ENCODE measurements at regions not wholly inside any gene's neighbourhood (a gene's known extent, or its start where the extent isn't known, plus 50 kb on each side); places are given as distances from the start of the nearest gene placed in this dataset.

- Histone ChIP-seq H3F3A (replicated peaks; ENCODE audit: insufficient read depth) (peaks cover 3% of the 10 kb centered on the region), H3K4me2 (no peak overlapping the region), H3K9me2 (no peaks in the 10 kb centered on the region; the same call in 1 of the 2 replicates), H3K9me3 (no peaks in the 10 kb centered on the region), H3K4me3 (ENCODE audit: low read depth in 2 of 2, low read length in 1 of 2) (no peak overlapping the region), H3K27ac (ENCODE audit: low read depth in 2 of 2, low read length in 1 of 2) (no peak overlapping the region), H3K36me3 (replicated peaks in 1 of 2; ENCODE audit: control insufficient read depth in 1 of 2, insufficient read depth in 2 of 2, low read length in 1 of 2) (no peaks in the 10 kb centered on the region), H2AFZ (ENCODE audit: low read depth) (no peak overlapping the region), H3K27me3 (ENCODE audit: insufficient read depth) (no peaks in the 10 kb centered on the region), H3K9ac (no peak overlapping the region), H3K79me2 (ENCODE audit: insufficient read depth) (no peaks in the 10 kb centered on the region), H4K20me1 (ENCODE audit: insufficient read depth) (no peaks in the 10 kb centered on the region), H3K4me1 (ENCODE audit: control insufficient read depth in 1 of 2, insufficient read depth in 2 of 2, low read depth in 1 of 2, low read length in 1 of 2) (peaks cover 0 to 4% of the 10 kb centered on the region in 2 experiments; a peak in 2 of 4 replicates)
- no peak for DNase-seq
- TF ChIP-seq POLR2AphosphoS5 (IDR thresholded peaks at IDR 0.05; ENCODE audit: low read depth, low read length) = no peak
- no peak for TF ChIP-seq RCOR1 (IDR thresholded peaks at IDR 0.05; ENCODE audit: low read length)
- TF ChIP-seq FOXM1 (IDR thresholded peaks at IDR 0.05; ENCODE audit: low read depth) = no peak
- no peak for TF ChIP-seq FOXJ3 (CRISPR knock-in tag; IDR thresholded peaks at IDR 0.05)
- no peak for TF ChIP-seq JUND (IDR thresholded peaks at IDR 0.05)
- no peak for TF ChIP-seq GABPA (IDR thresholded peaks at IDR 0.05; ENCODE audit: low read depth)
- no peak for TF ChIP-seq ZBTB33 (IDR thresholded peaks at IDR 0.05; ENCODE audit: borderline replicate concordance, low read depth)
- no peak for TF ChIP-seq GATA2 (CRISPR knock-in tag; IDR thresholded peaks at IDR 0.05)
- TF ChIP-seq NRF1 (IDR thresholded peaks at IDR 0.05; ENCODE audit: low read depth, low read length) = no peak
- TF ChIP-seq, protein P1, sequence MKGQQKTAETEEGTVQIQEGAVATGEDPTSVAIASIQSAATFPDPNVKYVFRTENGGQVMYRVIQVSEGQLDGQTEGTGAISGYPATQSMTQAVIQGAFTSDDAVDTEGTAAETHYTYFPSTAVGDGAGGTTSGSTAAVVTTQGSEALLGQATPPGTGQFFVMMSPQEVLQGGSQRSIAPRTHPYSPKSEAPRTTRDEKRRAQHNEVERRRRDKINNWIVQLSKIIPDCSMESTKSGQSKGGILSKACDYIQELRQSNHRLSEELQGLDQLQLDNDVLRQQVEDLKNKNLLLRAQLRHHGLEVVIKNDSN (IDR thresholded peaks at IDR 0.05; ENCODE audit: borderline replicate concordance, low read depth) = no peak
- TF ChIP-seq USF2 (IDR thresholded peaks at IDR 0.05; ENCODE audit: borderline replicate concordance, low read depth, low read length) = no peak
- no peak for TF ChIP-seq RAD21 (IDR thresholded peaks at IDR 0.05; ENCODE audit: low read length)
- TF ChIP-seq EZH2phosphoT487 (IDR thresholded peaks at IDR 0.05; ENCODE audit: borderline replicate concordance, low read depth) = no peak
- TF ChIP-seq REST (IDR thresholded peaks at IDR 0.05; ENCODE audit: low read depth, low read length) = no peak
- no peak for TF ChIP-seq EP300 (IDR thresholded peaks at IDR 0.05; ENCODE audit: borderline replicate concordance in 1 of 2, low read depth in 1 of 2, low read length in 1 of 2)
- TF ChIP-seq, protein P2, sequence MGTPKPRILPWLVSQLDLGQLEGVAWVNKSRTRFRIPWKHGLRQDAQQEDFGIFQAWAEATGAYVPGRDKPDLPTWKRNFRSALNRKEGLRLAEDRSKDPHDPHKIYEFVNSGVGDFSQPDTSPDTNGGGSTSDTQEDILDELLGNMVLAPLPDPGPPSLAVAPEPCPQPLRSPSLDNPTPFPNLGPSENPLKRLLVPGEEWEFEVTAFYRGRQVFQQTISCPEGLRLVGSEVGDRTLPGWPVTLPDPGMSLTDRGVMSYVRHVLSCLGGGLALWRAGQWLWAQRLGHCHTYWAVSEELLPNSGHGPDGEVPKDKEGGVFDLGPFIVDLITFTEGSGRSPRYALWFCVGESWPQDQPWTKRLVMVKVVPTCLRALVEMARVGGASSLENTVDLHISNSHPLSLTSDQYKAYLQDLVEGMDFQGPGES (IDR thresholded peaks at IDR 0.05; ENCODE audit: low read depth, low read length) = no peak
- no peak for TF ChIP-seq ELF1 (IDR thresholded peaks at IDR 0.05)
- TF ChIP-seq MEF2A (IDR thresholded peaks at IDR 0.05; ENCODE audit: borderline replicate concordance, low read depth) = no peak
- TF ChIP-seq TAF1 (IDR thresholded peaks at IDR 0.05; ENCODE audit: borderline replicate concordance, low read depth, low read length) = no peak
- TF ChIP-seq PBX3 (IDR thresholded peaks at IDR 0.05) = no peak
- POLR2A ChIA-PET = no interaction called here
- CTCF ChIA-PET = no interaction called here
- WGBS (ENCODE audit: low lambda C conversion rate) = 91% methylated on average over 3 of the region's 3 CpGs
Measured at GRCh38 chr13:107330484-107330883, 762.5 kb upstream of the ARGLU1 start.
